WTC11 (cell line): ENCODE measurements at regions not wholly inside any gene's neighbourhood (a gene's known extent, or its start where the extent isn't known, plus 50 kb on each side); places are given as distances from the start of the nearest gene placed in this dataset.

ENCODE experiments used
- ATF3 ChIP-seq: sonication (generic); formaldehyde crosslinking; conservative IDR thresholded peaks from 2 replicates; pipeline ENCODE4 v1.8.1; 2022; ENCODE audit warnings: mild to moderate bottlenecking, missing genetic modification reagents
- CREB1 ChIP-seq: sonication (generic); formaldehyde crosslinking; IDR thresholded peaks from 2 replicates; pipeline ENCODE4 v1.8.0; 2023; ENCODE audit warnings: mild to moderate bottlenecking, missing genetic modification reagents
- GABPB1 ChIP-seq: sonication (generic); formaldehyde crosslinking; IDR thresholded peaks from 2 replicates; pipeline ENCODE4 v1.8.1; 2023; ENCODE audit warnings: mild to moderate bottlenecking, missing genetic modification reagents
- JUN ChIP-seq: sonication (generic); formaldehyde crosslinking; IDR thresholded peaks from 2 replicates; pipeline ENCODE4 v1.8.0; 2023; ENCODE audit warnings: mild to moderate bottlenecking, missing genetic modification reagents
- MAX ChIP-seq: sonication (generic); formaldehyde crosslinking; IDR thresholded peaks from 2 replicates; pipeline ENCODE4 v1.8.0; 2022; ENCODE audit warnings: mild to moderate bottlenecking, missing genetic modification reagents
- NR1H2 ChIP-seq: sonication (generic); formaldehyde crosslinking; IDR thresholded peaks from 2 replicates; pipeline ENCODE4 v1.9.0; 2021; ENCODE audit warnings: mild to moderate bottlenecking, moderate library complexity, missing genetic modification reagents
- NR2C2 ChIP-seq: sonication (generic); formaldehyde crosslinking; IDR thresholded peaks from 2 replicates; pipeline ENCODE4 v1.8.0; 2022; ENCODE audit warnings: mild to moderate bottlenecking, missing genetic modification reagents
- TEAD4 ChIP-seq: sonication (generic); formaldehyde crosslinking; IDR thresholded peaks from 2 replicates; pipeline ENCODE4 v1.8.0; 2022; ENCODE audit warnings: mild to moderate bottlenecking, missing genetic modification reagents
- ZNF263 ChIP-seq: sonication (generic); formaldehyde crosslinking; IDR thresholded peaks from 2 replicates; pipeline ENCODE4 v1.8.1; 2022; ENCODE audit warnings: low read depth, mild to moderate bottlenecking, moderate library complexity, missing genetic modification reagents
- ZNF317 ChIP-seq: sonication (generic); formaldehyde crosslinking; IDR thresholded peaks from 2 replicates; pipeline ENCODE4 v1.8.1; 2023; ENCODE audit warnings: low read depth, mild to moderate bottlenecking, moderate library complexity, missing genetic modification reagents, borderline replicate concordance
- TF ChIP-seq, protein P1 (sequence below): sonication (generic); formaldehyde crosslinking; IDR thresholded peaks from 2 replicates; pipeline ENCODE4 v1.8.1; 2022; ENCODE audit warnings: low read depth, missing genetic modification reagents, borderline replicate concordance
- TF ChIP-seq, protein P2 (sequence below): fragments of 200-600 bp; IDR thresholded peaks from 2 replicates; pipeline ENCODE4 v1.8.0; 2022; ENCODE audit warnings: antibody characterized with exemption

DNA sequence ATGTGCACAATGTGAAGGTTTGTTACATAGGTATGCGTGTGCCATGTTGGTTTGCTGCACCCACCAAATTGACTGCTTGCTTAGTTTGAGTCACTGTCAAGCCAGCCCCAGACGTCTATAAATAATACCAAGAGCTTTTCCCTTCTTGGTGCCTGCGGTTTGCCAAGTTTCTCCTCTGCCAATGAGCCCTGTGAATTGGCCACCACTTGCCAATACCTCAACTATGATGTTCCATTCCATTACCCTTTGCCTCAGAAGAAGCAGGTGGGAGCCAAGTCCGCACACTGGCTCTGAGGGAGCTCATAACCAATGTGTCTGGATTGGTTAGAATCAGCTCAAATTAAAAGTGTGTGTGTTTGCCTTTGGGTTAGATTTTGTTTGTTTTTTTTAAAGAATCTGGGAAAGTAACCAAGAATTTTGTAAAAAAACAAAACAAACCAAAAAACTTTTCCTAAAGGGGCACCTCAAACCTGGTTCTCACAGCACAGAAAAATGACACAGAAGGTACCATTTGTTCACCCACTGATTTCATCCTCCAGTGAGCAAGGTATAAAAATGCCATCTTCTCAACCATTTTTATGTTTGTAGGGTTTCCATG lies 209.3 kb upstream of the PRNP start:
- TF ChIP-seq, protein P1, sequence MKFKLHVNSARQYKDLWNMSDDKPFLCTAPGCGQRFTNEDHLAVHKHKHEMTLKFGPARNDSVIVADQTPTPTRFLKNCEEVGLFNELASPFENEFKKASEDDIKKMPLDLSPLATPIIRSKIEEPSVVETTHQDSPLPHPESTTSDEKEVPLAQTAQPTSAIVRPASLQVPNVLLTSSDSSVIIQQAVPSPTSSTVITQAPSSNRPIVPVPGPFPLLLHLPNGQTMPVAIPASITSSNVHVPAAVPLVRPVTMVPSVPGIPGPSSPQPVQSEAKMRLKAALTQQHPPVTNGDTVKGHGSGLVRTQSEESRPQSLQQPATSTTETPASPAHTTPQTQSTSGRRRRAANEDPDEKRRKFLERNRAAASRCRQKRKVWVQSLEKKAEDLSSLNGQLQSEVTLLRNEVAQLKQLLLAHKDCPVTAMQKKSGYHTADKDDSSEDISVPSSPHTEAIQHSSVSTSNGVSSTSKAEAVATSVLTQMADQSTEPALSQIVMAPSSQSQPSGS (CRISPR knock-in tag) = no peak
- TF ChIP-seq CREB1 (CRISPR knock-in tag) (no peak), JUN (CRISPR knock-in tag) (no peak), ATF3 (CRISPR knock-in tag) (no peak), ZNF317 (CRISPR knock-in tag) (no peak), GABPB1 (CRISPR knock-in tag) (no peak), MAX (CRISPR knock-in tag) (no peak), TEAD4 (CRISPR knock-in tag) (no peak), NR2C2 (CRISPR knock-in tag) (no peak), ZNF263 (CRISPR knock-in tag) (no peak), NR1H2 (CRISPR knock-in tag) (no peak)
- TF ChIP-seq, protein P2, sequence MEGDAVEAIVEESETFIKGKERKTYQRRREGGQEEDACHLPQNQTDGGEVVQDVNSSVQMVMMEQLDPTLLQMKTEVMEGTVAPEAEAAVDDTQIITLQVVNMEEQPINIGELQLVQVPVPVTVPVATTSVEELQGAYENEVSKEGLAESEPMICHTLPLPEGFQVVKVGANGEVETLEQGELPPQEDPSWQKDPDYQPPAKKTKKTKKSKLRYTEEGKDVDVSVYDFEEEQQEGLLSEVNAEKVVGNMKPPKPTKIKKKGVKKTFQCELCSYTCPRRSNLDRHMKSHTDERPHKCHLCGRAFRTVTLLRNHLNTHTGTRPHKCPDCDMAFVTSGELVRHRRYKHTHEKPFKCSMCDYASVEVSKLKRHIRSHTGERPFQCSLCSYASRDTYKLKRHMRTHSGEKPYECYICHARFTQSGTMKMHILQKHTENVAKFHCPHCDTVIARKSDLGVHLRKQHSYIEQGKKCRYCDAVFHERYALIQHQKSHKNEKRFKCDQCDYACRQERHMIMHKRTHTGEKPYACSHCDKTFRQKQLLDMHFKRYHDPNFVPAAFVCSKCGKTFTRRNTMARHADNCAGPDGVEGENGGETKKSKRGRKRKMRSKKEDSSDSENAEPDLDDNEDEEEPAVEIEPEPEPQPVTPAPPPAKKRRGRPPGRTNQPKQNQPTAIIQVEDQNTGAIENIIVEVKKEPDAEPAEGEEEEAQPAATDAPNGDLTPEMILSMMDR = no peak
